Osteoblast (primary cell): ENCODE measurements at regions not wholly inside any gene's neighbourhood (a gene's known extent, or its start where the extent isn't known, plus 50 kb on each side); places are given as distances from the start of the nearest gene placed in this dataset.

Source experiments
- DNase-seq: peaks from one replicate; pipeline ENCODE4 v3.0.0; 2011; ENCODE audit warnings: low spot score, mixed read lengths; ENCODE audit not compliant: insufficient read length; ENCODE audit errors: missing footprints
- H2AFZ ChIP-seq: 2 replicates; pipeline ENCODE4 v1.6.0; 2011; ENCODE audit warnings: mild to moderate bottlenecking, low read length
- H3K27ac ChIP-seq: 2 replicates; pipeline ENCODE4 v1.5.1; 2011; ENCODE audit warnings: mild to moderate bottlenecking, low read depth, low read length, moderate library complexity
- H3K27me3 ChIP-seq: 2 replicates; pipeline ENCODE4 v1.6.0; 2012; ENCODE audit warnings: mild to moderate bottlenecking, control low read depth, inconsistent platforms, low read length, moderate library complexity; ENCODE audit not compliant: insufficient read depth
- H3K36me3 ChIP-seq: 2 replicates; pipeline ENCODE4 v1.5.1; 2011; ENCODE audit warnings: mild to moderate bottlenecking, low read length, control low read depth, moderate library complexity; ENCODE audit not compliant: insufficient read depth
- H3K4me1 ChIP-seq: 2 replicates; pipeline ENCODE4 v1.5.1; 2011; ENCODE audit warnings: mild to moderate bottlenecking, low read length, control low read depth, moderate library complexity; ENCODE audit not compliant: insufficient read depth
- H3K4me2 ChIP-seq: 2 replicates; pipeline ENCODE4 v1.6.0; 2011; ENCODE audit warnings: mild to moderate bottlenecking, low read length; ENCODE audit not compliant: insufficient read depth
- H3K4me3 ChIP-seq: fragments of 200-600 bp; sonication (generic); 3 replicates; pipeline ENCODE4 v1.5.1; 2012; ENCODE audit warnings: mild to moderate bottlenecking, low read length, inconsistent platforms; ENCODE audit not compliant: insufficient read depth
- H3K79me2 ChIP-seq: 2 replicates; pipeline ENCODE4 v1.6.0; 2012; ENCODE audit warnings: mild to moderate bottlenecking, low read length, control low read depth, inconsistent platforms; ENCODE audit not compliant: insufficient read depth
- H3K9me3 ChIP-seq: 2 replicates; pipeline ENCODE4 v1.5.1; 2011; ENCODE audit warnings: low read depth, low read length, control low read depth
- H4K20me1 ChIP-seq: 2 replicates; pipeline ENCODE4 v1.6.0; 2012; ENCODE audit warnings: mild to moderate bottlenecking, low read length, control low read depth; ENCODE audit not compliant: insufficient read depth
- TF ChIP-seq, protein P1 (sequence below): IDR thresholded peaks from 2 replicates; pipeline ENCODE4 v1.5.1; 2011; ENCODE audit warnings: mild to moderate bottlenecking, low read depth, low read length, moderate library complexity; ENCODE audit errors: extremely low read depth

DNA sequence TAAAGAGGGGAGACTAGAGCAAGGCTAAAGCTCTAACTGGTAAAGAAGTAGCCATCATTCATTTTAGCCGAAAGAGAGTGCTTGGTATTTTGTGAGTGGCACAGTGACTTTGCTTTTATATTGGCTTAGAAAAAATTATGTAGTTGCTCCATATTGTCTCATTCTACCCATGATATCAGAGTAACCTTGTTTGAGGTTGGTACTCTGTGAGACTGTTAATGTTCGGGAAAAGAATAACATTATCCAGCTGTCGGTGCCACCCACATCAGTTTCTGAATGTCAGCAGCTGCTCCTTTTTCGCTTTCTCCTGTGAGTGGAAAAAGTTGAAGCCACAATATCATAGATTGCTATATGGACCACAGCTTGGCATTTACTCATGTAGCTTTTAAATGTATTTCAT is 376.4 kb upstream of the KCNN2 start:
- Histone ChIP-seq H3K27ac (no peak overlapping the region), H4K20me1 (no peaks in the 10 kb centered on the region), H2AFZ (no peak overlapping the region), H3K4me1 (no peaks in the 10 kb centered on the region), H3K9me3 (no peaks in the 10 kb centered on the region), H3K4me2 (no peak overlapping the region), H3K79me2 (no peaks in the 10 kb centered on the region), H3K27me3 (no peaks in the 10 kb centered on the region), H3K4me3 (no peak overlapping the region), H3K36me3 (no peaks in the 10 kb centered on the region)
- TF ChIP-seq, protein P1, sequence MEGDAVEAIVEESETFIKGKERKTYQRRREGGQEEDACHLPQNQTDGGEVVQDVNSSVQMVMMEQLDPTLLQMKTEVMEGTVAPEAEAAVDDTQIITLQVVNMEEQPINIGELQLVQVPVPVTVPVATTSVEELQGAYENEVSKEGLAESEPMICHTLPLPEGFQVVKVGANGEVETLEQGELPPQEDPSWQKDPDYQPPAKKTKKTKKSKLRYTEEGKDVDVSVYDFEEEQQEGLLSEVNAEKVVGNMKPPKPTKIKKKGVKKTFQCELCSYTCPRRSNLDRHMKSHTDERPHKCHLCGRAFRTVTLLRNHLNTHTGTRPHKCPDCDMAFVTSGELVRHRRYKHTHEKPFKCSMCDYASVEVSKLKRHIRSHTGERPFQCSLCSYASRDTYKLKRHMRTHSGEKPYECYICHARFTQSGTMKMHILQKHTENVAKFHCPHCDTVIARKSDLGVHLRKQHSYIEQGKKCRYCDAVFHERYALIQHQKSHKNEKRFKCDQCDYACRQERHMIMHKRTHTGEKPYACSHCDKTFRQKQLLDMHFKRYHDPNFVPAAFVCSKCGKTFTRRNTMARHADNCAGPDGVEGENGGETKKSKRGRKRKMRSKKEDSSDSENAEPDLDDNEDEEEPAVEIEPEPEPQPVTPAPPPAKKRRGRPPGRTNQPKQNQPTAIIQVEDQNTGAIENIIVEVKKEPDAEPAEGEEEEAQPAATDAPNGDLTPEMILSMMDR = no peak
- no peak for DNase-seq

DNA sequence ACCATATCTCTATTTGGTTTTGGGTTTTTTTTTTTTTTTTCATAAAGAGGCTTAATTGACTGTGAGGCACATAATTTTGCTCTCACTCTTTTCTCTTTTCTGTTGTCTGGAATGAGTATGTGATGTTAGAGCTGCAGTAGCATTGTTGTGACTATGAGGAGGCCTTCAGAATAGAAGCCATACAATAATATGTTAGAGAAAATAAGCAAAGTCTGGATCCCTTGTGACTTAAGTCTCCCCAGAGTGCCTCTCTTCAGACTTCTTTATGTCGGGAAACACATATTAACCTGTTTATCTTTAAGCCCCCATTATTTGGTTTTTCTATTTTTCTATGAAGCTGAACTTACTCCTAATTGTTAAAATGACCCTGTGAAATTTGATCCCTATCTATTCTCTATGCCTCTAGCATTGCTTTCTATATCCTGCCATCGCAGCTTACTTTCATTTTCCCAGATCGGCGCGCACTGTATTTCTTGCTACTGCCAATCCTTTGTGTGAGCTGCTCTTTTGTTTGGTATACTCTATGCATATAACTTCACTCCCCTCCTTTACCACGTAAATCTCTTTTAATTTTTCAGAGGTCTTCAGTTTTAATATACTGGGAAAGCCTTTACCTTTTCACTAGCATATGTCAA is 372.5 kb upstream of the KCNN2 start:
- TF ChIP-seq, protein P1 = no peak

GRCh38 chr5:113989913-113990305 is 372.0 kb upstream of the KCNN2 start:
- H3K4me1 ChIP-seq = no peaks in the 10 kb centered on the region
- no peaks in the 10 kb centered on the region for H3K79me2 ChIP-seq
- no peak for DNase-seq
- H3K4me3 ChIP-seq = no peak overlapping the region
- no peak overlapping the region for H2AFZ ChIP-seq
- TF ChIP-seq, protein P1 = no peak
- H3K27ac ChIP-seq = no peak overlapping the region
- H4K20me1 ChIP-seq = no peaks in the 10 kb centered on the region
- no peaks in the 10 kb centered on the region for H3K9me3 ChIP-seq
- no peaks in the 10 kb centered on the region for H3K36me3 ChIP-seq
- no peaks in the 10 kb centered on the region for H3K27me3 ChIP-seq
- H3K4me2 ChIP-seq = no peak overlapping the region

More for the DNA sequence above, 372.5 kb upstream of the KCNN2 start:
- Histone ChIP-seq H3K36me3 (no peaks in the 10 kb centered on the region), H3K27me3 (no peaks in the 10 kb centered on the region), H3K79me2 (no peaks in the 10 kb centered on the region), H3K4me1 (no peaks in the 10 kb centered on the region), H3K9me3 (no peaks in the 10 kb centered on the region), H4K20me1 (no peaks in the 10 kb centered on the region), H3K27ac (no peak overlapping the region), H3K4me2 (no peak overlapping the region), H3K4me3 (no peak overlapping the region), H2AFZ (no peak overlapping the region)
- no peak for DNase-seq

- no peaks in the 10 kb centered on the region for H3K79me2 ChIP-seq
- H3K4me2 ChIP-seq = no peak overlapping the region
- no peak overlapping the region for H2AFZ ChIP-seq
- no peaks in the 10 kb centered on the region for H4K20me1 ChIP-seq
- no peaks in the 10 kb centered on the region for H3K4me1 ChIP-seq
- no peak overlapping the region for H3K4me3 ChIP-seq
- H3K36me3 ChIP-seq = no peaks in the 10 kb centered on the region
- DNase-seq = no peak
- no peak overlapping the region for H3K27ac ChIP-seq
- TF ChIP-seq, protein P1 = no peak
- H3K9me3 ChIP-seq = peaks cover 1% of the 10 kb centered on the region
- no peaks in the 10 kb centered on the region for H3K27me3 ChIP-seq
Observed at GRCh38 chr5:114001076-114001475, 360.8 kb upstream of the KCNN2 start.
